ENCODE measurements at regions not wholly inside any gene's neighbourhood (a gene's known extent, or its start where the extent isn't known, plus 50 kb on each side); places are given as distances from the start of the nearest gene placed in this dataset.

DNA sequence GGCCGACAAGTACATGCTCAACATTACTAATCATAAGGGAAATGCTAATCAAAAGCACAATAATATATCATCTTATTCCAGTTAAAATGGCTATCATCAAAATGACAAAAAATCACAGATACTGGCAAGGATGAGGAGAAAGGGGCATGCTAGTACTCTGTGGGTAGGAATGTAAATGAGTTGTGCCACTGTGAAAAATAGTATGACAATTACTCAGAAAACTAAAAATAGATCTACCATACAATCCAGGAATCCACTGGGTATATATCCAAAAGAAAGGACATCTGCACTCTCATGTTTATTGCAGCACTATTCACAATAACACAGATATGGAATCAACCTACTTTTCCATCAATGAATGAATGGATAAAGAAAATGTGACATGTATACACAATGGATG, 1256.5 kb downstream of the SI start:
- TF ChIP-seq, protein P1, sequence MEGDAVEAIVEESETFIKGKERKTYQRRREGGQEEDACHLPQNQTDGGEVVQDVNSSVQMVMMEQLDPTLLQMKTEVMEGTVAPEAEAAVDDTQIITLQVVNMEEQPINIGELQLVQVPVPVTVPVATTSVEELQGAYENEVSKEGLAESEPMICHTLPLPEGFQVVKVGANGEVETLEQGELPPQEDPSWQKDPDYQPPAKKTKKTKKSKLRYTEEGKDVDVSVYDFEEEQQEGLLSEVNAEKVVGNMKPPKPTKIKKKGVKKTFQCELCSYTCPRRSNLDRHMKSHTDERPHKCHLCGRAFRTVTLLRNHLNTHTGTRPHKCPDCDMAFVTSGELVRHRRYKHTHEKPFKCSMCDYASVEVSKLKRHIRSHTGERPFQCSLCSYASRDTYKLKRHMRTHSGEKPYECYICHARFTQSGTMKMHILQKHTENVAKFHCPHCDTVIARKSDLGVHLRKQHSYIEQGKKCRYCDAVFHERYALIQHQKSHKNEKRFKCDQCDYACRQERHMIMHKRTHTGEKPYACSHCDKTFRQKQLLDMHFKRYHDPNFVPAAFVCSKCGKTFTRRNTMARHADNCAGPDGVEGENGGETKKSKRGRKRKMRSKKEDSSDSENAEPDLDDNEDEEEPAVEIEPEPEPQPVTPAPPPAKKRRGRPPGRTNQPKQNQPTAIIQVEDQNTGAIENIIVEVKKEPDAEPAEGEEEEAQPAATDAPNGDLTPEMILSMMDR (IDR thresholded peaks at IDR 0.05), result no peak
- no peaks in the 10 kb centered on the region for H3K36me3 ChIP-seq
- no peak overlapping the region for H3K4me3 ChIP-seq
- H3K9me3 ChIP-seq, result peaks cover 0 to 3% of the 10 kb centered on the region in 2 donors
- H3K27me3 ChIP-seq, result no peaks in the 10 kb centered on the region
- no peaks in the 10 kb centered on the region for H3K4me1 ChIP-seq
- intact Hi-C loops (cut with DNase I), result no loop called here
- no peak for DNase-seq
- ATAC-seq, result no peak
- no peak overlapping the region for H3K27ac ChIP-seq

DNA sequence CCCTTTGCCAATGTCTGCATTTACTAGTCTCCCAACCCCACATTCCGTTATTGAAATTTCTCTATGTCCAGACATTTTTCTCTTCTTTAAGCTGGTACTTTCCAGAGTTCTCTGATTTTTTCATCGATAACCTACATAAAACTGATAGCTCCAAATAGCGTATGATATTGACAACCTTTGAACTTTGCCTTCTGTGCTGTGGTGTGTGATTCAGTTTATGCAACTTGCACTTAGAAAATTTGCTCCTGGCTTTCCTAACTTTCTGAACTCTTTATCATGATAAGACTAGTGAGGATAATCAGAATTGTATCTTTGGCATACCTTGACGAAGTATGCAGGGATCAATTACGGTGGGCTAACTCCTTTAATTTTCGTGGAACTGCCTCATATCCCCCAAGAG, 1261.3 kb downstream of the SI start:
- H3K4me1 ChIP-seq, result no peaks in the 10 kb centered on the region
- intact Hi-C loops (cut with DNase I), result no loop called here
- ATAC-seq (no peak), DNase-seq (no peak)
- H3K27me3 ChIP-seq, result no peaks in the 10 kb centered on the region
- TF ChIP-seq, protein P1 (IDR thresholded peaks at IDR 0.05), result no peak
- H3K27ac ChIP-seq, result no peak overlapping the region
- no peaks in the 10 kb centered on the region for H3K36me3 ChIP-seq
- H3K9me3 ChIP-seq, result peaks cover 0 to 15% of the 10 kb centered on the region in 2 donors
- no peak overlapping the region for H3K4me3 ChIP-seq

DNA sequence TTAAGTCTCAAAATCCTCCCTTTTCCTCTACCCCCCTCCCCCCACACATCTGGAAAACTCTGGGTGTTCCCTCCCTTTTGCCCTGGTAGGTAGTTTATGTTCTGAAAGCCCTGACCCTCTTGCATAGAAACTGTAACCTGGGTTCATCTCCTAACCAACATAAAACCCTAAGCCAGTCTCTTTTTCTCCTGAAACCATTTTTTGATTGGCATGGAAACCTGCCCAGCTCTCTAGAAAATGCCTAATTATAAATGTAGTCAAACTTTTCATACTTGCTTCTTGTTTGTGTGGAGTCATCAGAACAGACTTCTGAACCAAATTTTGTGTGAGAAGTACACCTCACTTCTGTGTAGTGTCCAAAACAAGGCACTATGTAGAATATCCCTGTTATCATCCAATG, 1264.4 kb downstream of the SI start:
- intact Hi-C loops (cut with DNase I), result no loop called here
- Histone ChIP-seq H3K9me3 (peaks cover 0 to 15% of the 10 kb centered on the region in 2 donors), H3K36me3 (no peaks in the 10 kb centered on the region), H3K27ac (no peak overlapping the region), H3K27me3 (no peaks in the 10 kb centered on the region), H3K4me3 (no peak overlapping the region), H3K4me1 (no peaks in the 10 kb centered on the region)
- no peak for ATAC-seq
- TF ChIP-seq, protein P1 (IDR thresholded peaks at IDR 0.05), result no peak
- DNase-seq, result no peak

DNA sequence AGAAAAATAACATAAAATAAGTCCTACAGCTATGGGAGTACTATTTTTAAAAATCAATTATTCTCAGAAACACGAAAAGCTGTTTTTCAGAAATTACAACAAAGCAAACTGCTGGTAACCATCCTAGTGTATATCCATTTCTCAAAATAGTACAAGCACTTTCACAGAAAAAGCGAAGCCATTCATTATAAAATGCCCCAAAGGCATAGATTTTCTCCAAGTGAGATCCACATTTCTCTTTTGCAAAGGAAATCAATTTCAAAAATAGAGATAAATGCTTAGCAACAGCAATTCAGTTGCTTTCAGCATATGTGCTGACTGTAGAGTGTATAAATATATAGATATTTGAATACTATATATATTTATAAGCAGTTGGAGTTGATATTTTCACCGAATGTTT, 1266.3 kb downstream of the SI start:
- intact Hi-C loops (cut with DNase I), result no loop called here
- Histone ChIP-seq H3K4me3 (no peak overlapping the region), H3K36me3 (no peaks in the 10 kb centered on the region), H3K4me1 (no peaks in the 10 kb centered on the region), H3K27ac (no peak overlapping the region), H3K27me3 (no peaks in the 10 kb centered on the region), H3K9me3 (peaks cover 0 to 14% of the 10 kb centered on the region in 2 donors)
- ATAC-seq (no peak), DNase-seq (no peak)
- TF ChIP-seq, protein P1 (IDR thresholded peaks at IDR 0.05), result no peak

DNA sequence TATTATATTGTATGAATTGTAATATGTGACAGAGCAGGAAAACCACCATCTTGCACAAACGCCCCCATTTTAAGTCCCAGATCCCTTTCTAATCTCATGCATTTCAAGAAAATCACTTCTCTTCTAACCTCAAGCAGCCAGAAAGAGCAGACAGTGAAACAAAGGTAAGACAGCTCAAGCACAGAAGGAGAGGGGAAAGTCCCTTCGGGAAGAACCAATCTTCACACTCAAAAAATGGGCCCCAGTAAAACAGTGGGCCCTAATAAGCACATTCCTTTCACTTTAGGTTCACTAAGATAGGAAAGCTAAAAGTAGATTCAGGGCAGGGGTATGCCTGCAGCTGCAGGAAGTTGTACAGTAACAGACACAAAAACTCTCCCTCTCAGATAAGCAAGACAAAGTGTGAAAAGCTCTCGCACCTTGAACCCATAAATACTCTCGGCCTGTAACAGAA, 1268.7 kb downstream of the SI start:
- H3K9me3 ChIP-seq, result peaks cover 0 to 6% of the 10 kb centered on the region in 2 donors
- H3K4me3 ChIP-seq, result no peak overlapping the region
- no peak for ATAC-seq
- H3K36me3 ChIP-seq, result no peaks in the 10 kb centered on the region
- no peaks in the 10 kb centered on the region for H3K27me3 ChIP-seq
- no peak for DNase-seq
- no peak overlapping the region for H3K27ac ChIP-seq
- TF ChIP-seq, protein P1 (IDR thresholded peaks at IDR 0.05), result no peak
- intact Hi-C loops (cut with DNase I), result no loop called here
- no peaks in the 10 kb centered on the region for H3K4me1 ChIP-seq

All from left lung (tissue), 4 donors.